ENCODE measurements at regions not wholly inside any gene's neighbourhood (a gene's known extent, or its start where the extent isn't known, plus 50 kb on each side); places are given as distances from the start of the nearest gene placed in this dataset.

DNA sequence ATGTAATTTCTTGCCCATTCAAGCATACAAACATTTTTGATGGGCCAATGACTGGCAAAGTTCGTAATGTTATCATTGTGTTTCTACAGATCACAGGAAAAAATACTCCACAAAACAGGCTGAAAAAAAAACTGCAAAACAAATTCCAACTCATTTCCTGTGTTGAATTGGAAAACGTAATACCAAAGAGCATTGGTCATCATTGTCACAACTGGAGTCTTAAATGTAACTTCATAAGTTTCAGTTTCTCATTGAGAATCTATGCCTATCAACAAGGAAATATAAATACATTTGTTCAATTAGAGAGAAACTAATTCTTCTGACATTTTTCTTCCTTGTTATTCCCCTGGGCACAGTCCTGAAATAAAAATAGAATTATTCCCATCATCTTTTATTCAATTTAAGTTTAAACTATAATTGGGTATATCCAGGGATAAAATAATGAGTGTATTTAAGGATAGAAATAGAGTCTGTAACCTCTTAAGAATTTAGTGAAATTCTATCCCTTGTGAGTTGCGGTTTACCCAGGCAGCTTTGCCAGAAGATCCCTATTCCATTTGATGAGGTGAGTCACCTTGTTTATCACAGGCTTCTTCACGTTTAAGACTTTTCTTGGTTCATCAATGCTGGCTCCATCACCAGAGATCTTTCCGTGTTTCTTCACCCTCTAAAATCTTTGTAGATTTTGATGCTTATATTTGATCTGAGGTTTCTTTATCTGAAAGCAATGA, 112.7 kb upstream of the ITGA1 start:
- TF ChIP-seq POLR2AphosphoS5 (IDR thresholded peaks at IDR 0.05; ENCODE audit: borderline replicate concordance, low read depth, low read length) (no peak), EZH2 (IDR thresholded peaks at IDR 0.05) (no peak)

All from SK-N-MC (cell line).